ENCODE measurements at regions not wholly inside any gene's neighbourhood (a gene's known extent, or its start where the extent isn't known, plus 50 kb on each side); places are given as distances from the start of the nearest gene placed in this dataset.

DNA sequence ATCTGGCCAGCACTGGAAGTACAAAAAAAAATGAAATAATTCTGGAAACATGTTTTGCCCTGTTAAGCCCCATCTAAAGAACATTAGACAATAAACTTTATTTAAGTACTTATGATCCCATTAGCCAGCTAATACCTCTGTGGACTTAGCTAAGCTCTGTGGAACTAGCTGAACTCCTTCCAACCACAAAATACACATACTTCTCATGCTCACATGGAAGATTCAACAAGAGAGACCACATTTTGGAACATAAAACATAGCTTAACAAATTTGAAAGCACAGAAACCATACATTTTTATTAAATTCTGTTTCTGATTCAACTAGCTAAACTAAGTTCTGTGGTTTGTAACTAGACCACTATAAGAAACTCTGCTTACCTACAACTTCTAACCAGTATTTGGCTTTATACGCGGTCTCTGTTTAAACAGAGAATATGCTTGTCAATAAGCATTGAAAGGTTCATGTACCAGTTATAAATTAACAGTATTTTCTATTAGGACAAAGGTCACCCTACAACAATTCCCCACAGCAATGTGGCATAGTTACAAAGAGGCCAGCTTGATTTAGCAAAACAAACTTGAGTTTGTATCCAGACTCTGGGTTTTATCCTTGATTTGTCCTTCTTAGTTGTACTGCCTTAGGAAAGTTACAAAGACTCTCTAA, 300.1 kb downstream of the C12orf50 start:
- no peaks in the 10 kb centered on the region for H3K36me3 Mint-ChIP-seq (ENCODE audit: unreplicated experiment)
- H3K27me3 Mint-ChIP-seq (ENCODE audit: unreplicated experiment), result no peaks in the 10 kb centered on the region
- H3K27ac Mint-ChIP-seq (ENCODE audit: unreplicated experiment), result no peak overlapping the region
- no peaks in the 10 kb centered on the region for H3K9me3 Mint-ChIP-seq (ENCODE audit: unreplicated experiment)
- TF ChIP-seq, protein P1, sequence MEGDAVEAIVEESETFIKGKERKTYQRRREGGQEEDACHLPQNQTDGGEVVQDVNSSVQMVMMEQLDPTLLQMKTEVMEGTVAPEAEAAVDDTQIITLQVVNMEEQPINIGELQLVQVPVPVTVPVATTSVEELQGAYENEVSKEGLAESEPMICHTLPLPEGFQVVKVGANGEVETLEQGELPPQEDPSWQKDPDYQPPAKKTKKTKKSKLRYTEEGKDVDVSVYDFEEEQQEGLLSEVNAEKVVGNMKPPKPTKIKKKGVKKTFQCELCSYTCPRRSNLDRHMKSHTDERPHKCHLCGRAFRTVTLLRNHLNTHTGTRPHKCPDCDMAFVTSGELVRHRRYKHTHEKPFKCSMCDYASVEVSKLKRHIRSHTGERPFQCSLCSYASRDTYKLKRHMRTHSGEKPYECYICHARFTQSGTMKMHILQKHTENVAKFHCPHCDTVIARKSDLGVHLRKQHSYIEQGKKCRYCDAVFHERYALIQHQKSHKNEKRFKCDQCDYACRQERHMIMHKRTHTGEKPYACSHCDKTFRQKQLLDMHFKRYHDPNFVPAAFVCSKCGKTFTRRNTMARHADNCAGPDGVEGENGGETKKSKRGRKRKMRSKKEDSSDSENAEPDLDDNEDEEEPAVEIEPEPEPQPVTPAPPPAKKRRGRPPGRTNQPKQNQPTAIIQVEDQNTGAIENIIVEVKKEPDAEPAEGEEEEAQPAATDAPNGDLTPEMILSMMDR (IDR thresholded peaks at IDR 0.05; ENCODE audit: partially characterized antibody, unreplicated experiment), result no peak
- H3K4me1 Mint-ChIP-seq (ENCODE audit: low read depth, unreplicated experiment), result no peaks in the 10 kb centered on the region
- no peak overlapping the region for H3K4me3 Mint-ChIP-seq (ENCODE audit: unreplicated experiment)
- DNase-seq, result no peak

GRCh38 chr12:87720967-87721366, 308.2 kb downstream of the C12orf50 start:
- H3K4me1 Mint-ChIP-seq (ENCODE audit: low read depth, unreplicated experiment), result no peaks in the 10 kb centered on the region
- H3K9me3 Mint-ChIP-seq (ENCODE audit: unreplicated experiment), result no peaks in the 10 kb centered on the region
- H3K27me3 Mint-ChIP-seq (ENCODE audit: unreplicated experiment), result no peaks in the 10 kb centered on the region

GRCh38 chr12:87704374-87704773, 324.8 kb downstream of the C12orf50 start:
- Mint-ChIP-seq H3K9me3 (ENCODE audit: unreplicated experiment) (peaks cover 6% of the 10 kb centered on the region), H3K4me3 (ENCODE audit: unreplicated experiment) (no peak overlapping the region)

More at GRCh38 chr12:87720967-87721366, 308.2 kb downstream of the C12orf50 start:
- Mint-ChIP-seq H3K27ac (ENCODE audit: unreplicated experiment) (no peak overlapping the region), H3K36me3 (ENCODE audit: unreplicated experiment) (no peaks in the 10 kb centered on the region), H3K4me3 (ENCODE audit: unreplicated experiment) (no peak overlapping the region)
- DNase-seq, result no peak
- TF ChIP-seq, protein P1 (IDR thresholded peaks at IDR 0.05; ENCODE audit: partially characterized antibody, unreplicated experiment), result no peak

DNA sequence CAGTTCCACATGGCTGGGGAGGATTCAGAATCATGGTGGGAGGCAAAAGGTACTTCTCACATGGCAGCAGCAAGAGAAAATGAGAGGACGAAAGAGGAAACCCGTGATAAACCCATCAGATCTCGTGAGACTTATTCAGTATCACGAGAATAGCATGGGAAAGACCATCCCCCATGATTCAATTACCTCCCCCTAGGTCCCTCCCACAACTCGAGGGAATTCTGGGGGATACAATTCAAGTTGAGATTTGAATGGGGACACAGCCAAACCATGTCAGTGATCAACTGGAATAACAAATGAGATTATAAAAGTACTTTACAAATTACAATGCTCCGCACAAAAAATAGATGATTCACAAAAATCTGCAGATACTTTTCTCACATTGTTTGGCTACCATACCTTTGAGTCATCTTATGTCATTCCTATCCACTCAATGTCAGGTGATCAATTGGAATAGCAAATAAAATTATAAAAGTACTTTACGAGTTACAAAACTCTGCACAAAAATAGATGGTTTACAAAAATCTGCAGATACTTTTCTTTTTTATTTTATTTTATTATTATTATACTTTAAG, 338.9 kb downstream of the C12orf50 start:
- Mint-ChIP-seq H3K4me1 (ENCODE audit: low read depth, unreplicated experiment) (no peaks in the 10 kb centered on the region), H3K4me3 (ENCODE audit: unreplicated experiment) (no peak overlapping the region), H3K27me3 (ENCODE audit: unreplicated experiment) (peaks cover under 1% of the 10 kb centered on the region), H3K27ac (ENCODE audit: unreplicated experiment) (no peak overlapping the region), H3K9me3 (ENCODE audit: unreplicated experiment) (no peaks in the 10 kb centered on the region), H3K36me3 (ENCODE audit: unreplicated experiment) (no peaks in the 10 kb centered on the region)
- TF ChIP-seq, protein P1 (IDR thresholded peaks at IDR 0.05; ENCODE audit: partially characterized antibody, unreplicated experiment), result no peak
- DNase-seq, result no peak

More at GRCh38 chr12:87704374-87704773, 324.8 kb downstream of the C12orf50 start:
- TF ChIP-seq, protein P1 (IDR thresholded peaks at IDR 0.05; ENCODE audit: partially characterized antibody, unreplicated experiment), result no peak
- Mint-ChIP-seq H3K36me3 (ENCODE audit: unreplicated experiment) (peaks cover 3% of the 10 kb centered on the region), H3K27me3 (ENCODE audit: unreplicated experiment) (no peaks in the 10 kb centered on the region), H3K27ac (ENCODE audit: unreplicated experiment) (no peak overlapping the region), H3K4me1 (ENCODE audit: low read depth, unreplicated experiment) (no peaks in the 10 kb centered on the region)
- no peak for DNase-seq

- no peak for DNase-seq
- no peaks in the 10 kb centered on the region for H3K36me3 Mint-ChIP-seq (ENCODE audit: unreplicated experiment)
- no peaks in the 10 kb centered on the region for H3K9me3 Mint-ChIP-seq (ENCODE audit: unreplicated experiment)
- H3K27me3 Mint-ChIP-seq (ENCODE audit: unreplicated experiment), result no peaks in the 10 kb centered on the region
- no peak overlapping the region for H3K4me3 Mint-ChIP-seq (ENCODE audit: unreplicated experiment)
- H3K4me1 Mint-ChIP-seq (ENCODE audit: low read depth, unreplicated experiment), result no peaks in the 10 kb centered on the region
- H3K27ac Mint-ChIP-seq (ENCODE audit: unreplicated experiment), result no peak overlapping the region
- TF ChIP-seq, protein P1 (IDR thresholded peaks at IDR 0.05; ENCODE audit: partially characterized antibody, unreplicated experiment), result no peak
Measured at GRCh38 chr12:87689196-87689595, 340.0 kb downstream of the C12orf50 start.

All from glutamatergic neuron (in vitro differentiated cells).